Large intestine (tissue), 3 donors: ENCODE measurements at regions not wholly inside any gene's neighbourhood (a gene's known extent, or its start where the extent isn't known, plus 50 kb on each side); places are given as distances from the start of the nearest gene placed in this dataset.

Experiments used
- DNase-seq, 2 donors: peaks; one replicate each; pipeline versions ENCODE4 v3.0.0 to v3.0.0-alpha.2; 2013
- H3K27ac ChIP-seq: one replicate; pipeline ENCODE4 v1.5.1; 2013; ENCODE audit warnings: low read length
- H3K27me3 ChIP-seq: 2 replicates; pipeline ENCODE4 v1.6.1; 2013; ENCODE audit warnings: low read length; ENCODE audit not compliant: control insufficient read depth, insufficient read depth
- H3K36me3 ChIP-seq: 2 replicates; pipeline ENCODE4 v1.6.1; 2013; ENCODE audit warnings: low read length; ENCODE audit not compliant: control insufficient read depth, insufficient read depth
- H3K4me1 ChIP-seq: one replicate; pipeline ENCODE4 v1.6.1; 2013; ENCODE audit warnings: low read length; ENCODE audit not compliant: control insufficient read depth, insufficient read depth
- H3K4me3 ChIP-seq: one replicate; pipeline ENCODE4 v1.5.1; 2013; ENCODE audit warnings: low read length
- H3K9me3 ChIP-seq: one replicate; pipeline ENCODE4 v1.6.1; 2013; ENCODE audit warnings: mild to moderate bottlenecking, low read depth, low read length, moderate library complexity; ENCODE audit not compliant: control insufficient read depth
- WGBS: methylation state at CpG from one replicate; pipeline ENCODE4 v1.1.5; 2013; ENCODE audit warnings: low lambda C conversion rate; ENCODE audit not compliant: insufficient coverage; 5-methylcytosine and 5-hydroxymethylcytosine counted together

GRCh38 chr2:120433816-120434290 is 87.9 kb downstream of the INHBB start:
- Histone ChIP-seq H3K4me1 (no peaks in the 10 kb centered on the region), H3K27me3 (peaks cover 8% of the 10 kb centered on the region), H3K4me3 (no peak overlapping the region), H3K27ac (no peak overlapping the region), H3K36me3 (no peaks in the 10 kb centered on the region), H3K9me3 (no peaks in the 10 kb centered on the region)
- no peak for DNase-seq
- no CpG with 5 or more reads among the region's 7 CpGs for WGBS

GRCh38 chr2:120434492-120435308 is 88.8 kb downstream of the INHBB start:
- Histone ChIP-seq H3K4me1 (no peaks in the 10 kb centered on the region), H3K27me3 (peaks cover 12% of the 10 kb centered on the region), H3K9me3 (no peaks in the 10 kb centered on the region), H3K27ac (no peak overlapping the region), H3K4me3 (no peak overlapping the region), H3K36me3 (no peaks in the 10 kb centered on the region)
- no CpG with 5 or more reads among the region's 22 CpGs for WGBS
- no peak for DNase-seq

GRCh38 chr2:120435671-120436459 is 89.9 kb downstream of the INHBB start:
- Histone ChIP-seq H3K36me3 (no peaks in the 10 kb centered on the region), H3K9me3 (no peaks in the 10 kb centered on the region), H3K27me3 (peaks cover 15% of the 10 kb centered on the region), H3K4me3 (no peak overlapping the region), H3K4me1 (peaks cover 7% of the 10 kb centered on the region), H3K27ac (no peak overlapping the region)
- DNase-seq: no peak
- no CpG with 5 or more reads among the region's 11 CpGs for WGBS

GRCh38 chr2:120436460-120436739 is 90.5 kb downstream of the INHBB start:
- H3K4me3 ChIP-seq: no peak overlapping the region
- H3K36me3 ChIP-seq: no peaks in the 10 kb centered on the region
- H3K4me1 ChIP-seq: peaks cover 7% of the 10 kb centered on the region
- H3K27ac ChIP-seq: no peak overlapping the region
- no CpG with 5 or more reads among the region's 1 CpG for WGBS
- H3K27me3 ChIP-seq: peaks cover 21% of the 10 kb centered on the region
- no peak for DNase-seq
- H3K9me3 ChIP-seq: no peaks in the 10 kb centered on the region

- peaks cover 7% of the 10 kb centered on the region for H3K4me1 ChIP-seq
- H3K36me3 ChIP-seq: no peaks in the 10 kb centered on the region
- H3K27me3 ChIP-seq: peaks cover 27% of the 10 kb centered on the region
- DNase-seq: peak in 1 of 2 donors; percentile 31
- H3K9me3 ChIP-seq: no peaks in the 10 kb centered on the region
- WGBS: 83% methylated on average over 2 of the region's 7 CpGs
- no peak overlapping the region for H3K27ac ChIP-seq
- no peak overlapping the region for H3K4me3 ChIP-seq
These were observed 91.1 kb downstream of the INHBB start for GRCh38 chr2:120436885-120437603.

- no peak for DNase-seq
- no peak overlapping the region for H3K27ac ChIP-seq
- peaks cover 33% of the 10 kb centered on the region for H3K27me3 ChIP-seq
- H3K36me3 ChIP-seq: no peaks in the 10 kb centered on the region
- peaks cover 11% of the 10 kb centered on the region for H3K4me1 ChIP-seq
- H3K4me3 ChIP-seq: no peak overlapping the region
- no CpG with 5 or more reads among the region's 10 CpGs for WGBS
- H3K9me3 ChIP-seq: no peaks in the 10 kb centered on the region
These were observed 91.7 kb downstream of the INHBB start for GRCh38 chr2:120437604-120438000.

GRCh38 chr2:120438301-120439066 is 92.5 kb downstream of the INHBB start:
- H3K27ac ChIP-seq: no peak overlapping the region
- WGBS: no CpG with 5 or more reads among the region's 13 CpGs
- peaks cover 15% of the 10 kb centered on the region for H3K4me1 ChIP-seq
- H3K36me3 ChIP-seq: no peaks in the 10 kb centered on the region
- no peak for DNase-seq
- H3K9me3 ChIP-seq: no peaks in the 10 kb centered on the region
- H3K4me3 ChIP-seq: no peak overlapping the region
- H3K27me3 ChIP-seq: peaks cover 42% of the 10 kb centered on the region

- Histone ChIP-seq H3K36me3 (no peaks in the 10 kb centered on the region), H3K4me3 (no peak overlapping the region), H3K4me1 (peaks cover 15% of the 10 kb centered on the region), H3K27ac (no peak overlapping the region), H3K9me3 (no peaks in the 10 kb centered on the region), H3K27me3 (peaks cover 46% of the 10 kb centered on the region)
- DNase-seq: no peak
These were observed 93.1 kb downstream of the INHBB start for GRCh38 chr2:120439067-120439368.

- H3K36me3 ChIP-seq: no peaks in the 10 kb centered on the region
- WGBS: 40% methylated on average over 1 of the region's 19 CpGs
- H3K9me3 ChIP-seq: no peaks in the 10 kb centered on the region
- no peak overlapping the region for H3K27ac ChIP-seq
- peaks cover 53% of the 10 kb centered on the region for H3K27me3 ChIP-seq
- peaks cover 15% of the 10 kb centered on the region for H3K4me1 ChIP-seq
- H3K4me3 ChIP-seq: no peak overlapping the region
- peak; percentile 21 to 60 for DNase-seq
These were observed 93.9 kb downstream of the INHBB start for GRCh38 chr2:120439637-120440384.
